ENCODE measurements at regions not wholly inside any gene's neighbourhood (a gene's known extent, or its start where the extent isn't known, plus 50 kb on each side); places are given as distances from the start of the nearest gene placed in this dataset.
"Not testable (repeated sequence)": the region's sequence is repeated elsewhere in the genome, so short reads cannot be mapped to it uniquely, and the experiment has no call there.

- CTCF ChIA-PET: no interaction called here
Measured at GRCh38 chr6:15818491-15818890, 155.7 kb upstream of the DTNBP1 start.

GRCh38 chr6:15818044-15818443 lies 155.2 kb upstream of the DTNBP1 start:
- POLR2A ChIA-PET: no interaction called here
- TF ChIP-seq TARDBP (IDR thresholded peaks at IDR 0.05): no peak
- no peak for TF ChIP-seq NFRKB (IDR thresholded peaks at IDR 0.05)
- TF ChIP-seq CTBP1 (IDR thresholded peaks at IDR 0.05; ENCODE audit: borderline replicate concordance): no peak
- no peak for TF ChIP-seq SP1 (IDR thresholded peaks at IDR 0.05)
- TF ChIP-seq ARNT (IDR thresholded peaks at IDR 0.05): no peak
- TF ChIP-seq ZNF384 (IDR thresholded peaks at IDR 0.05): no peak
- no peak for TF ChIP-seq FOXA1 (IDR thresholded peaks at IDR 0.05)
- TF ChIP-seq HDGF (IDR thresholded peaks at IDR 0.05; ENCODE audit: borderline replicate concordance): no peak
- no peak for TF ChIP-seq FOXM1 (IDR thresholded peaks at IDR 0.05; ENCODE audit: borderline replicate concordance)
- TF ChIP-seq PKNOX1 (IDR thresholded peaks at IDR 0.05): no peak
- no peak for TF ChIP-seq FOXK2 (IDR thresholded peaks at IDR 0.05)
- CTCF ChIA-PET: no interaction called here
- DNase-seq (ENCODE audit: extremely low spot score): no peak

More at GRCh38 chr6:15818491-15818890, 155.7 kb upstream of the DTNBP1 start:
- POLR2A ChIA-PET: no interaction called here
- DNase-seq (ENCODE audit: extremely low spot score): no peak
- TF ChIP-seq PKNOX1 (IDR thresholded peaks at IDR 0.05): no peak
- no peak for TF ChIP-seq CTBP1 (IDR thresholded peaks at IDR 0.05; ENCODE audit: borderline replicate concordance)
- TF ChIP-seq ARNT (IDR thresholded peaks at IDR 0.05): no peak
- TF ChIP-seq ZNF384 (IDR thresholded peaks at IDR 0.05): no peak
- TF ChIP-seq SP1 (IDR thresholded peaks at IDR 0.05): no peak
- TF ChIP-seq HDGF (IDR thresholded peaks at IDR 0.05; ENCODE audit: borderline replicate concordance): no peak
- TF ChIP-seq NFRKB (IDR thresholded peaks at IDR 0.05): no peak
- TF ChIP-seq BHLHE40 (IDR thresholded peaks at IDR 0.05; ENCODE audit: borderline replicate concordance): no peak
- TF ChIP-seq FOXK2 (IDR thresholded peaks at IDR 0.05): no peak
- TF ChIP-seq TARDBP (IDR thresholded peaks at IDR 0.05): no peak
- TF ChIP-seq L3MBTL2 (conservative IDR thresholded peaks at IDR 0.05): no peak
- no peak for TF ChIP-seq FOXA1 (IDR thresholded peaks at IDR 0.05)
- TF ChIP-seq ELF4 (IDR thresholded peaks at IDR 0.05): no peak
- TF ChIP-seq FOXM1 (IDR thresholded peaks at IDR 0.05; ENCODE audit: borderline replicate concordance): no peak
- no peak for TF ChIP-seq LEF1 (IDR thresholded peaks at IDR 0.05; ENCODE audit: borderline replicate concordance)
- no peak for TF ChIP-seq SUZ12 (IDR thresholded peaks at IDR 0.05)

GRCh38 chr6:15817100-15817499 lies 154.3 kb upstream of the DTNBP1 start:
- POLR2A ChIA-PET: no interaction called here
- no peak for TF ChIP-seq PKNOX1 (IDR thresholded peaks at IDR 0.05)
- no peak for TF ChIP-seq HDGF (IDR thresholded peaks at IDR 0.05; ENCODE audit: borderline replicate concordance)
- no peak for TF ChIP-seq FOXM1 (IDR thresholded peaks at IDR 0.05; ENCODE audit: borderline replicate concordance)
- TF ChIP-seq ELF4 (IDR thresholded peaks at IDR 0.05): no peak
- no peak for TF ChIP-seq L3MBTL2 (conservative IDR thresholded peaks at IDR 0.05)
- TF ChIP-seq FOXA1 (IDR thresholded peaks at IDR 0.05): no peak
- TF ChIP-seq SP1 (IDR thresholded peaks at IDR 0.05): no peak
- no peak for TF ChIP-seq NFRKB (IDR thresholded peaks at IDR 0.05)
- TF ChIP-seq ARNT (IDR thresholded peaks at IDR 0.05): no peak
- no peak for TF ChIP-seq BHLHE40 (IDR thresholded peaks at IDR 0.05; ENCODE audit: borderline replicate concordance)
- TF ChIP-seq TARDBP (IDR thresholded peaks at IDR 0.05): no peak
- TF ChIP-seq SUZ12 (IDR thresholded peaks at IDR 0.05): no peak
- TF ChIP-seq CTBP1 (IDR thresholded peaks at IDR 0.05; ENCODE audit: borderline replicate concordance): no peak
- TF ChIP-seq FOXK2 (IDR thresholded peaks at IDR 0.05): no peak
- no peak for TF ChIP-seq LEF1 (IDR thresholded peaks at IDR 0.05; ENCODE audit: borderline replicate concordance)
- no peak for TF ChIP-seq ZNF384 (IDR thresholded peaks at IDR 0.05)
- CTCF ChIA-PET: no interaction called here
- DNase-seq (ENCODE audit: extremely low spot score): no peak

GRCh38 chr6:15816661-15817060 lies 153.8 kb upstream of the DTNBP1 start:
- DNase-seq (ENCODE audit: extremely low spot score): no peak
- ChIA-PET CTCF (no interaction called here), POLR2A (no interaction called here)
- no peak for TF ChIP-seq FOXK2 (IDR thresholded peaks at IDR 0.05)
- TF ChIP-seq LEF1 (IDR thresholded peaks at IDR 0.05; ENCODE audit: borderline replicate concordance): no peak
- no peak for TF ChIP-seq CTBP1 (IDR thresholded peaks at IDR 0.05; ENCODE audit: borderline replicate concordance)
- no peak for TF ChIP-seq ELF4 (IDR thresholded peaks at IDR 0.05)
- TF ChIP-seq SP1 (IDR thresholded peaks at IDR 0.05): no peak
- TF ChIP-seq FOXA1 (IDR thresholded peaks at IDR 0.05): no peak
- TF ChIP-seq PKNOX1 (IDR thresholded peaks at IDR 0.05): no peak
- no peak for TF ChIP-seq ARNT (IDR thresholded peaks at IDR 0.05)
- no peak for TF ChIP-seq ZNF384 (IDR thresholded peaks at IDR 0.05)
- no peak for TF ChIP-seq BHLHE40 (IDR thresholded peaks at IDR 0.05; ENCODE audit: borderline replicate concordance)
- TF ChIP-seq L3MBTL2 (conservative IDR thresholded peaks at IDR 0.05): no peak
- no peak for TF ChIP-seq FOXM1 (IDR thresholded peaks at IDR 0.05; ENCODE audit: borderline replicate concordance)

- POLR2A ChIA-PET; CTCF ChIA-PET; DNase-seq (ENCODE audit: extremely low spot score): not testable (repeated sequence)
Measured at GRCh38 chr6:15813698-15814097, 150.9 kb upstream of the DTNBP1 start.

GRCh38 chr6:15811107-15811506 lies 148.3 kb upstream of the DTNBP1 start:
- DNase-seq (ENCODE audit: extremely low spot score): no peak
- TF ChIP-seq NFRKB (IDR thresholded peaks at IDR 0.05) (no peak), BHLHE40 (IDR thresholded peaks at IDR 0.05; ENCODE audit: borderline replicate concordance) (no peak), ZNF384 (IDR thresholded peaks at IDR 0.05) (no peak), TARDBP (IDR thresholded peaks at IDR 0.05) (no peak), FOXA1 (IDR thresholded peaks at IDR 0.05) (no peak), L3MBTL2 (conservative IDR thresholded peaks at IDR 0.05) (no peak)
- CTCF ChIA-PET: interaction anchor here (0.7 to 0.9 kb wide), 2 partner anchors 318 to 395 kb away, joined by 3 read pairs; partner anchors contain the start of gene MYLIP
- POLR2A ChIA-PET: no interaction called here

All from HEK293T (cell line).